Endothelial cell of umbilical vein (primary cell): ENCODE measurements at regions not wholly inside any gene's neighbourhood (a gene's known extent, or its start where the extent isn't known, plus 50 kb on each side); places are given as distances from the start of the nearest gene placed in this dataset.

ENCODE experiments used
- BruUV-seq: library from RNA; stranded (reverse); fragments of 400-500 nt; replicated peaks from 2 replicates; lab custom pipeline; 2021; lab: Mats Ljungman, UMichigan
- CTCF ChIA-PET: fragments of 300-600, 350-600 bp; sonication (Branson Sonifier 250); formaldehyde crosslinking; loops from one replicate; lab custom pipeline; 2021; ENCODE audit warnings: antibody characterized with exemption, inconsistent platforms; lab: Charles Lee
- POLR2A ChIA-PET: fragments of 300-600, 350-600 bp; sonication (Branson Sonifier 250); formaldehyde crosslinking; loops from one replicate; lab custom pipeline; 2021; ENCODE audit warnings: antibody characterized with exemption, inconsistent platforms; lab: Charles Lee
- DNase-seq: peaks from one replicate; pipeline ENCODE4 v3.0.0-alpha.2; 2011; ENCODE audit warnings: low read depth, low spot score
- FAIRE-seq: peaks from 2 replicates; lab custom pipeline; 2011; peaks lifted over from hg19 to GRCh38; lab: Jason Lieb, UNC
- H2AFZ ChIP-seq: 2 replicates; pipeline ENCODE4 v1.6.0; 2012; ENCODE audit warnings: low read depth, low read length, control low read depth, inconsistent platforms
- H3K27ac ChIP-seq: 2 replicates; pipeline ENCODE4 v1.5.1; 2011; ENCODE audit warnings: low read depth, mild to moderate bottlenecking, control low read depth, low read length, moderate library complexity; ENCODE audit not compliant: insufficient read depth
- H3K27me3 ChIP-seq, 2 experiments: 2 replicates each; pipeline versions ENCODE4 v1.6.0 to v1.6.1; 2011; ENCODE audit warnings: low read length in 2 of 2, mixed read lengths in 1 of 2; ENCODE audit not compliant: control insufficient read depth in 2 of 2, insufficient read depth in 2 of 2
- H3K36me3 ChIP-seq, 2 experiments: 2 replicates in 1 of 2; 3 replicates in 1 of 2; pipeline ENCODE4 v1.5.1; 2011; ENCODE audit warnings: low read length in 2 of 2, mild to moderate bottlenecking in 1 of 2, moderate library complexity in 1 of 2; ENCODE audit not compliant: control insufficient read depth in 2 of 2, insufficient read depth in 2 of 2; ENCODE audit errors: extremely low read depth in 1 of 2
- H3K4me1 ChIP-seq: 3 replicates; pipeline ENCODE4 v1.5.1; 2011; ENCODE audit warnings: mild to moderate bottlenecking, low read length; ENCODE audit not compliant: control insufficient read depth, insufficient read depth; ENCODE audit errors: extremely low read depth
- H3K4me2 ChIP-seq: 2 replicates; pipeline ENCODE4 v1.6.1; 2011; ENCODE audit warnings: low read length, control low read depth, mixed read lengths; ENCODE audit not compliant: insufficient read depth
- H3K4me3 ChIP-seq, 3 experiments: fragments of 200-600 bp in 1 of 3; sonication (generic), shearing (Covaris generic) in 1 of 3; replicated peaks in 1 of 3; 2 replicates each; pipeline ENCODE4 v1.5.1; 2011 to 2016; ENCODE audit warnings: control low read depth in 3 of 3, low read length in 3 of 3, mild to moderate bottlenecking in 2 of 3, inconsistent platforms in 1 of 3, low read depth in 1 of 3, moderate library complexity in 1 of 3; ENCODE audit not compliant: insufficient read depth in 1 of 3
- H3K79me2 ChIP-seq: 2 replicates; pipeline ENCODE4 v1.6.0; 2012; ENCODE audit warnings: low read length, inconsistent platforms; ENCODE audit not compliant: control insufficient read depth, insufficient read depth
- H3K9ac ChIP-seq: replicated peaks from 2 replicates; pipeline ENCODE3; 2011; ENCODE audit warnings: low read length, control low read depth; ENCODE audit not compliant: insufficient read depth; ENCODE audit errors: extremely low read depth
- H3K9me1 ChIP-seq: replicated peaks from 3 replicates; pipeline ENCODE4 v1.6.0; 2011; ENCODE audit warnings: mild to moderate bottlenecking, low read length; ENCODE audit not compliant: control insufficient read depth, insufficient read depth; ENCODE audit errors: extremely low read depth
- H3K9me3 ChIP-seq: replicated peaks from 2 replicates; pipeline ENCODE4 v1.5.1; 2012; ENCODE audit warnings: low read length, inconsistent platforms; ENCODE audit not compliant: control insufficient read depth, insufficient read depth
- H4K20me1 ChIP-seq: replicated peaks from 2 replicates; pipeline ENCODE3; 2011; ENCODE audit warnings: mild to moderate bottlenecking, low read length; ENCODE audit not compliant: control insufficient read depth, insufficient read depth; ENCODE audit errors: extremely low read depth
- CTCF ChIP-seq, 2 donors: IDR thresholded peaks; 1 replicate in 1 of 2; 2 replicates in 1 of 2; pipeline ENCODE4 v1.5.1; 2011; ENCODE audit warnings: low read length in 2 of 2, mild to moderate bottlenecking in 2 of 2, moderate library complexity in 2 of 2, control low read depth in 1 of 2, inconsistent platforms in 1 of 2, low read depth in 1 of 2; ENCODE audit not compliant: insufficient read depth in 1 of 2; ENCODE audit errors: extremely low read depth in 1 of 2
- EZH2 ChIP-seq: IDR thresholded peaks from 2 replicates; pipeline ENCODE4 v1.6.1; 2012; ENCODE audit warnings: borderline replicate concordance, low read depth, mild to moderate bottlenecking, moderate library complexity, low read length, inconsistent platforms; ENCODE audit not compliant: severe bottlenecking
- FOS ChIP-seq: IDR thresholded peaks from 2 replicates; pipeline ENCODE4 v1.6.1; 2011; ENCODE audit warnings: mild to moderate bottlenecking, low read length, moderate library complexity, borderline replicate concordance; ENCODE audit not compliant: insufficient read depth
- GATA2 ChIP-seq: IDR thresholded peaks from 2 replicates; pipeline ENCODE4 v1.7.0; 2011; ENCODE audit warnings: low read depth, mild to moderate bottlenecking, moderate library complexity, mixed read lengths, low read length; ENCODE audit not compliant: insufficient read length, insufficient read depth
- JUN ChIP-seq: IDR thresholded peaks from 2 replicates; pipeline ENCODE4 v1.6.1; 2011; ENCODE audit warnings: borderline replicate concordance, low read depth; ENCODE audit not compliant: insufficient read length, insufficient read depth
- MAX ChIP-seq: IDR thresholded peaks from 2 replicates; pipeline ENCODE4 v1.6.1; 2011; ENCODE audit not compliant: insufficient read depth, insufficient read length
- MYC ChIP-seq: IDR thresholded peaks from one replicate; pipeline ENCODE4 v1.6.1; 2011; ENCODE audit warnings: mild to moderate bottlenecking, low read depth, low read length
- POLR2A ChIP-seq: IDR thresholded peaks from 2 replicates; pipeline ENCODE4 v1.6.1; 2012; ENCODE audit warnings: low read depth, mild to moderate bottlenecking, control low read depth, low read length
- POLR2AphosphoS5 ChIP-seq: IDR thresholded peaks from 2 replicates; pipeline ENCODE4 v1.6.1; 2012; ENCODE audit warnings: low read depth, mild to moderate bottlenecking, control low read depth, low read length, moderate library complexity; ENCODE audit not compliant: insufficient read depth
- dilution Hi-C: fragments of 300-500 bp; cut with MboI; formaldehyde crosslinking; loops from one replicate; pipeline ENCODE4 v1.15.0; 2019; ENCODE audit warnings: low sequenced_read_pairs; ENCODE audit not compliant: extremely low pct_ligation_motif_present
- intact Hi-C: fragments of 100-400 bp; cut with micrococcal nuclease; formaldehyde crosslinking; loops from one replicate; pipeline ENCODE4 v1.10.0; 2022

GRCh38 chr15:96068897-96069296 lies 261.6 kb upstream of the NR2F2 start:
- Histone ChIP-seq H2AFZ (no peak overlapping the region), H3K9me1 (no peaks in the 10 kb centered on the region), H3K4me3 (no peak overlapping the region), H3K36me3 (no peaks in the 10 kb centered on the region), H3K4me2 (no peak overlapping the region), H3K27ac (no peak overlapping the region), H3K9me3 (no peaks in the 10 kb centered on the region), H3K9ac (no peak overlapping the region), H3K27me3 (no peaks in the 10 kb centered on the region), H3K4me1 (no peaks in the 10 kb centered on the region), H4K20me1 (no peaks in the 10 kb centered on the region), H3K79me2 (no peaks in the 10 kb centered on the region)
- TF ChIP-seq GATA2 (no peak), EZH2 (no peak), MYC (no peak), POLR2A (no peak), CTCF (IDR thresholded peaks at IDR 0.05; ENCODE audit: extremely low read depth in 1 of 2, insufficient read depth in 1 of 2, low read depth in 1 of 2, low read length in 2 of 2) (no peak), JUN (no peak), FOS (no peak), POLR2AphosphoS5 (no peak), MAX (no peak)
- BruUV-seq: no TSS peak
- CTCF ChIA-PET: no interaction called here
- intact Hi-C loops: no loop called here
- FAIRE-seq: no peak
- dilution Hi-C loops: no loop called here
- POLR2A ChIA-PET: no interaction called here
- no peak for DNase-seq
